GM12878 (cell line): ENCODE measurements at regions not wholly inside any gene's neighbourhood (a gene's known extent, or its start where the extent isn't known, plus 50 kb on each side); places are given as distances from the start of the nearest gene placed in this dataset.

Source experiments
- ATAC-seq: fragments of 200-7000 bp; cut with Tn5 transposase; 3 replicates; pipeline ENCODE4 v1.9.1; 2020; ENCODE audit warnings: mild to moderate bottlenecking, moderate library complexity
- BruUV-seq: library from RNA; stranded (reverse); fragments of 400-500 nt; replicated peaks from 2 replicates; lab custom pipeline; 2021; lab: Mats Ljungman, UMichigan
- CTCF ChIA-PET: fragments of 300-600 bp; sonication (Branson Sonifier 250); formaldehyde crosslinking; extraction: SDS; loops from one replicate; lab custom pipeline; 2021; ENCODE audit warnings: inconsistent platforms; lab: Yijun Ruan, JAX
- POLR2A ChIA-PET: fragments of 350-600 bp; formaldehyde crosslinking; extraction: SDS; loops from one replicate; lab custom pipeline; 2021; ENCODE audit warnings: inconsistent platforms; lab: Charles Lee
- RAD21 ChIA-PET: fragments of 300-600 bp; sonication (Branson Sonifier 250); formaldehyde crosslinking; loops from one replicate; lab custom pipeline; 2023; ENCODE audit warnings: antibody characterized with exemption; ENCODE audit not compliant: unreplicated experiment; lab: Charles Lee
- SMC1A ChIA-PET: fragments of 300-600 bp; sonication (Branson Sonifier 250); formaldehyde crosslinking; loops from one replicate; lab custom pipeline; 2023; ENCODE audit not compliant: unreplicated experiment, uncharacterized antibody; lab: Charles Lee
- DNase-seq: peaks from one replicate; pipeline ENCODE4 v3.0.0-alpha.2; 2011; ENCODE audit warnings: low read depth, low spot score
- FAIRE-seq: peaks from 3 replicates; lab custom pipeline; 2011; peaks lifted over from hg19 to GRCh38; lab: Jason Lieb, UNC
- H2AFZ ChIP-seq: 2 replicates; pipeline ENCODE4 v1.6.0; 2011; ENCODE audit warnings: low read depth, low read length, control low read depth; ENCODE audit not compliant: control insufficient read depth
- H3K27ac ChIP-seq: 2 replicates; pipeline ENCODE4 v1.5.1; 2011; ENCODE audit warnings: control low read depth; ENCODE audit not compliant: control insufficient read depth, insufficient read depth
- H3K27me3 ChIP-seq, 2 experiments: replicated peaks in 1 of 2; 2 replicates each; pipeline versions ENCODE4 v1.6.0 to v1.6.1; 2011; ENCODE audit warnings: low read length in 1 of 2; ENCODE audit not compliant: control insufficient read depth in 2 of 2, insufficient read depth in 2 of 2
- H3K36me3 ChIP-seq, 2 experiments: 2 replicates each; pipeline ENCODE4 v1.5.1; 2011; ENCODE audit warnings: low read length in 1 of 2; ENCODE audit not compliant: control insufficient read depth in 2 of 2, insufficient read depth in 2 of 2
- H3K4me1 ChIP-seq: 2 replicates; pipeline ENCODE4 v1.6.1; 2011; ENCODE audit warnings: mild to moderate bottlenecking, low read length, moderate library complexity, mixed read lengths; ENCODE audit not compliant: control insufficient read depth, insufficient read depth
- H3K4me2 ChIP-seq: 2 replicates; pipeline ENCODE4 v1.6.0; 2011; ENCODE audit warnings: control low read depth; ENCODE audit not compliant: control insufficient read depth, insufficient read depth
- H3K4me3 ChIP-seq: fragments of 200-600 bp; sonication (generic); 2 replicates; pipeline ENCODE4 v1.5.1; 2016
- H3K79me2 ChIP-seq: 2 replicates; pipeline ENCODE4 v1.6.0; 2011; ENCODE audit warnings: low read length; ENCODE audit not compliant: control insufficient read depth, insufficient read depth
- H3K9ac ChIP-seq: 2 replicates; pipeline ENCODE4 v1.8.0; 2011; ENCODE audit warnings: low read length, control low read depth, mixed read lengths; ENCODE audit not compliant: control insufficient read depth, insufficient read depth
- H3K9me3 ChIP-seq: replicated peaks from 3 replicates; pipeline ENCODE4 v1.5.1; 2011; ENCODE audit warnings: mild to moderate bottlenecking, low read length; ENCODE audit not compliant: control insufficient read depth, insufficient read depth
- H4K20me1 ChIP-seq: 2 replicates; pipeline ENCODE4 v1.6.0; 2011; ENCODE audit not compliant: control insufficient read depth, insufficient read depth
- ATF7 ChIP-seq: fragments of 450-650 bp; IDR thresholded peaks from 2 replicates; pipeline ENCODE4 v1.6.1; 2016; ENCODE audit warnings: low read depth, mild to moderate bottlenecking
- BCL3 ChIP-seq: IDR thresholded peaks from 2 replicates; pipeline ENCODE4 v1.6.1; 2011; ENCODE audit warnings: borderline replicate concordance, low read depth, mild to moderate bottlenecking, moderate library complexity, low read length; ENCODE audit not compliant: insufficient read depth, poor library complexity, severe bottlenecking
- EGR1 ChIP-seq, 2 experiments: IDR thresholded peaks; 1 replicate in 1 of 2; 2 replicates in 1 of 2; pipeline ENCODE4 v1.6.1; 2011 to 2012; ENCODE audit warnings: low read depth in 2 of 2, low read length in 2 of 2, borderline replicate concordance in 1 of 2, mild to moderate bottlenecking in 1 of 2, moderate library complexity in 1 of 2
- FOS ChIP-seq: IDR thresholded peaks from 3 replicates; pipeline ENCODE4 v1.6.1; 2011; ENCODE audit warnings: borderline replicate concordance; ENCODE audit not compliant: insufficient read length; ENCODE audit errors: extremely low read depth
- HDAC2 ChIP-seq: fragments of 200-600 bp; sonication (generic); IDR thresholded peaks from 2 replicates; pipeline ENCODE4 v1.6.1; 2017
- IRF4 ChIP-seq: IDR thresholded peaks from 2 replicates; pipeline ENCODE4 v1.6.1; 2011; ENCODE audit warnings: low read depth, low read length
- NFXL1 ChIP-seq: fragments of 450-650 bp; IDR thresholded peaks from 2 replicates; pipeline ENCODE4 v1.6.1; 2017; ENCODE audit warnings: antibody characterized with exemption, mild to moderate bottlenecking, borderline replicate concordance
- POU2F2 ChIP-seq: IDR thresholded peaks from 3 replicates; pipeline ENCODE4 v1.6.1; 2011; ENCODE audit warnings: low read depth, mild to moderate bottlenecking, low read length, borderline replicate concordance
- SREBF2 ChIP-seq: IDR thresholded peaks from 2 replicates; pipeline ENCODE4 v1.6.1; 2012; ENCODE audit warnings: mild to moderate bottlenecking, low read length
- TCF7 ChIP-seq: IDR thresholded peaks from 2 replicates; pipeline ENCODE4 v1.6.1; 2014; ENCODE audit warnings: antibody characterized with exemption, borderline replicate concordance
- ZSCAN29 ChIP-seq: fragments of 450-650 bp; IDR thresholded peaks from 2 replicates; pipeline ENCODE4 v1.6.1; 2017; ENCODE audit warnings: mild to moderate bottlenecking, moderate library complexity
- ZZZ3 ChIP-seq: IDR thresholded peaks from 2 replicates; pipeline ENCODE4 v1.6.1; 2011; ENCODE audit warnings: low read depth; ENCODE audit not compliant: control insufficient read depth, insufficient read length
- WGBS: methylation state at CpG from one replicate; pipeline ENCODE4 v1.1.6; 2016; ENCODE audit warnings: low lambda C conversion rate; ENCODE audit not compliant: insufficient replicate concordance, insufficient coverage; ENCODE audit errors: missing lambda C conversion rate; 5-methylcytosine and 5-hydroxymethylcytosine counted together
- in situ Hi-C: fragments of 300-500 bp; cut with MboI; formaldehyde crosslinking; loops from 9 replicates; pipeline ENCODE4 v1.14.3; 2018; ENCODE audit warnings: mixed read lengths
- intact Hi-C: fragments of 100-400 bp; cut with micrococcal nuclease; formaldehyde crosslinking; loops from one replicate; pipeline ENCODE4 v1.14.2; 2022; ENCODE audit not compliant: unreplicated experiment
- TF ChIP-seq, protein P1 (sequence below): fragments of 450-650 bp; IDR thresholded peaks from 2 replicates; pipeline ENCODE4 v1.6.1; 2017; ENCODE audit warnings: mild to moderate bottlenecking, moderate library complexity
- TF ChIP-seq, protein P2 (sequence below): IDR thresholded peaks from 2 replicates; pipeline ENCODE4 v1.6.1; 2011; ENCODE audit warnings: borderline replicate concordance, low read depth, mild to moderate bottlenecking, moderate library complexity, mixed read lengths, low read length; ENCODE audit not compliant: insufficient read depth; ENCODE audit errors: extremely low read length
- TF ChIP-seq, protein P3 (sequence below): fragments of 450-650 bp; IDR thresholded peaks from 2 replicates; pipeline ENCODE4 v1.6.1; 2017; ENCODE audit warnings: antibody characterized with exemption, mild to moderate bottlenecking, moderate library complexity

- TF ChIP-seq, protein P1, sequence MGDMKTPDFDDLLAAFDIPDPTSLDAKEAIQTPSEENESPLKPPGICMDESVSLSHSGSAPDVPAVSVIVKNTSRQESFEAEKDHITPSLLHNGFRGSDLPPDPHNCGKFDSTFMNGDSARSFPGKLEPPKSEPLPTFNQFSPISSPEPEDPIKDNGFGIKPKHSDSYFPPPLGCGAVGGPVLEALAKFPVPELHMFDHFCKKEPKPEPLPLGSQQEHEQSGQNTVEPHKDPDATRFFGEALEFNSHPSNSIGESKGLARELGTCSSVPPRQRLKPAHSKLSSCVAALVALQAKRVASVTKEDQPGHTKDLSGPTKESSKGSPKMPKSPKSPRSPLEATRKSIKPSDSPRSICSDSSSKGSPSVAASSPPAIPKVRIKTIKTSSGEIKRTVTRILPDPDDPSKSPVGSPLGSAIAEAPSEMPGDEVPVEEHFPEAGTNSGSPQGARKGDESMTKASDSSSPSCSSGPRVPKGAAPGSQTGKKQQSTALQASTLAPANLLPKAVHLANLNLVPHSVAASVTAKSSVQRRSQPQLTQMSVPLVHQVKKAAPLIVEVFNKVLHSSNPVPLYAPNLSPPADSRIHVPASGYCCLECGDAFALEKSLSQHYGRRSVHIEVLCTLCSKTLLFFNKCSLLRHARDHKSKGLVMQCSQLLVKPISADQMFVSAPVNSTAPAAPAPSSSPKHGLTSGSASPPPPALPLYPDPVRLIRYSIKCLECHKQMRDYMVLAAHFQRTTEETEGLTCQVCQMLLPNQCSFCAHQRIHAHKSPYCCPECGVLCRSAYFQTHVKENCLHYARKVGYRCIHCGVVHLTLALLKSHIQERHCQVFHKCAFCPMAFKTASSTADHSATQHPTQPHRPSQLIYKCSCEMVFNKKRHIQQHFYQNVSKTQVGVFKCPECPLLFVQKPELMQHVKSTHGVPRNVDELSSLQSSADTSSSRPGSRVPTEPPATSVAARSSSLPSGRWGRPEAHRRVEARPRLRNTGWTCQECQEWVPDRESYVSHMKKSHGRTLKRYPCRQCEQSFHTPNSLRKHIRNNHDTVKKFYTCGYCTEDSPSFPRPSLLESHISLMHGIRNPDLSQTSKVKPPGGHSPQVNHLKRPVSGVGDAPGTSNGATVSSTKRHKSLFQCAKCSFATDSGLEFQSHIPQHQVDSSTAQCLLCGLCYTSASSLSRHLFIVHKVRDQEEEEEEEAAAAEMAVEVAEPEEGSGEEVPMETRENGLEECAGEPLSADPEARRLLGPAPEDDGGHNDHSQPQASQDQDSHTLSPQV, result no peak
- TF ChIP-seq HDAC2 (no peak), NFXL1 (no peak), POU2F2 (no peak), ZSCAN29 (no peak), SREBF2 (no peak)
Measured at GRCh38 chr14:38384741-38385140, 128.8 kb upstream of the CLEC14A start (continued).

- H4K20me1 ChIP-seq, result no peaks in the 10 kb centered on the region
- no peak overlapping the region for H3K27ac ChIP-seq
- no peaks in the 10 kb centered on the region for H3K27me3 ChIP-seq
- H3K4me1 ChIP-seq, result no peaks in the 10 kb centered on the region
- H3K4me2 ChIP-seq, result no peak overlapping the region
- H3K4me3 ChIP-seq, result no peak overlapping the region
- FAIRE-seq, result no peak
- no peak for ATAC-seq
- 10% methylated on average over 4 of the region's 4 CpGs for WGBS
- ChIA-PET RAD21 (no interaction called here), SMC1A (no interaction called here), POLR2A (no interaction called here), CTCF (interaction anchor here (0.9 kb wide), 1 partner anchor 37 kb away, joined by 4 read pairs; no protein-coding TSS in a partner anchor)
- no peaks in the 10 kb centered on the region for H3K9me3 ChIP-seq
- H3K79me2 ChIP-seq, result no peaks in the 10 kb centered on the region
- no peak overlapping the region for H3K9ac ChIP-seq
- H3K36me3 ChIP-seq, result no peaks in the 10 kb centered on the region
- BruUV-seq, result no TSS peak
- intact Hi-C loops (no loop called here), in situ Hi-C loops (no loop called here)
- H2AFZ ChIP-seq, result no peak overlapping the region
- DNase-seq, result no peak
- TF ChIP-seq IRF4, result no peak
- TF ChIP-seq FOS, result no peak
- TF ChIP-seq ZZZ3, result no peak
- TF ChIP-seq ATF7, result no peak
- TF ChIP-seq TCF7, result no peak
- no peak for TF ChIP-seq EGR1 (IDR thresholded peaks at IDR 0.05; ENCODE audit: borderline replicate concordance in 1 of 2, low read depth in 2 of 2, low read length in 2 of 2)
- TF ChIP-seq BCL3, result no peak
- TF ChIP-seq, protein P2, sequence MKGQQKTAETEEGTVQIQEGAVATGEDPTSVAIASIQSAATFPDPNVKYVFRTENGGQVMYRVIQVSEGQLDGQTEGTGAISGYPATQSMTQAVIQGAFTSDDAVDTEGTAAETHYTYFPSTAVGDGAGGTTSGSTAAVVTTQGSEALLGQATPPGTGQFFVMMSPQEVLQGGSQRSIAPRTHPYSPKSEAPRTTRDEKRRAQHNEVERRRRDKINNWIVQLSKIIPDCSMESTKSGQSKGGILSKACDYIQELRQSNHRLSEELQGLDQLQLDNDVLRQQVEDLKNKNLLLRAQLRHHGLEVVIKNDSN, result no peak
- TF ChIP-seq, protein P3, sequence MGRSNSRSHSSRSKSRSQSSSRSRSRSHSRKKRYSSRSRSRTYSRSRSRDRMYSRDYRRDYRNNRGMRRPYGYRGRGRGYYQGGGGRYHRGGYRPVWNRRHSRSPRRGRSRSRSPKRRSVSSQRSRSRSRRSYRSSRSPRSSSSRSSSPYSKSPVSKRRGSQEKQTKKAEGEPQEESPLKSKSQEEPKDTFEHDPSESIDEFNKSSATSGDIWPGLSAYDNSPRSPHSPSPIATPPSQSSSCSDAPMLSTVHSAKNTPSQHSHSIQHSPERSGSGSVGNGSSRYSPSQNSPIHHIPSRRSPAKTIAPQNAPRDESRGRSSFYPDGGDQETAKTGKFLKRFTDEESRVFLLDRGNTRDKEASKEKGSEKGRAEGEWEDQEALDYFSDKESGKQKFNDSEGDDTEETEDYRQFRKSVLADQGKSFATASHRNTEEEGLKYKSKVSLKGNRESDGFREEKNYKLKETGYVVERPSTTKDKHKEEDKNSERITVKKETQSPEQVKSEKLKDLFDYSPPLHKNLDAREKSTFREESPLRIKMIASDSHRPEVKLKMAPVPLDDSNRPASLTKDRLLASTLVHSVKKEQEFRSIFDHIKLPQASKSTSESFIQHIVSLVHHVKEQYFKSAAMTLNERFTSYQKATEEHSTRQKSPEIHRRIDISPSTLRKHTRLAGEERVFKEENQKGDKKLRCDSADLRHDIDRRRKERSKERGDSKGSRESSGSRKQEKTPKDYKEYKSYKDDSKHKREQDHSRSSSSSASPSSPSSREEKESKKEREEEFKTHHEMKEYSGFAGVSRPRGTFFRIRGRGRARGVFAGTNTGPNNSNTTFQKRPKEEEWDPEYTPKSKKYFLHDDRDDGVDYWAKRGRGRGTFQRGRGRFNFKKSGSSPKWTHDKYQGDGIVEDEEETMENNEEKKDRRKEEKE, result no peak
Measured at GRCh38 chr14:38367922-38368321, 112.0 kb upstream of the CLEC14A start.
